Muscle of back (tissue), 3 donors: ENCODE measurements at regions not wholly inside any gene's neighbourhood (a gene's known extent, or its start where the extent isn't known, plus 50 kb on each side); places are given as distances from the start of the nearest gene placed in this dataset.

ENCODE experiments used
- DNase-seq, 3 donors: peaks; one replicate each; pipeline versions ENCODE4 v3.0.0 to v3.0.0-alpha.2; 2013

DNA sequence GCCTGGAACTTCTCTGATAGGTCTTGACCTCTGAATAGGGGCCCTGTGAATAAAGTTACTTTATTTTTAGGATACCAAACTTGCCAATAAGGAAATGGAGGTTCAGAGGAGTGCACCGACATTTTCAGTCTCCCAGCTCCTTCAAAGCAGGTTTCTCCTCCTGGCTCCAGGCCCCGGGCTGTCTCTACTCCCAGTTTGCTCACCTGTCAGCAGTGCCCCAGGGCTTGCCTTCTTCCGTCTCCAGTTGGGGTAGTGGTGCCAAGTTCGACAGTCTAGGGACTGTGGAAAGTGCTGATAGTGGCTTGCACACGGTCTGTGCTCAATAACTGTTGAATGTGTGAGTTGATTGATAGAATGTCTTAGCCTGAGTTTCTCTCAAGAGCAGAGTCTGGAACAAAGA is 149.2 kb downstream of the ACTL8 start:
- DNase-seq = no peak

GRCh38 chr1:17907999-17908398 is 152.9 kb downstream of the ACTL8 start:
- no peak for DNase-seq

DNA sequence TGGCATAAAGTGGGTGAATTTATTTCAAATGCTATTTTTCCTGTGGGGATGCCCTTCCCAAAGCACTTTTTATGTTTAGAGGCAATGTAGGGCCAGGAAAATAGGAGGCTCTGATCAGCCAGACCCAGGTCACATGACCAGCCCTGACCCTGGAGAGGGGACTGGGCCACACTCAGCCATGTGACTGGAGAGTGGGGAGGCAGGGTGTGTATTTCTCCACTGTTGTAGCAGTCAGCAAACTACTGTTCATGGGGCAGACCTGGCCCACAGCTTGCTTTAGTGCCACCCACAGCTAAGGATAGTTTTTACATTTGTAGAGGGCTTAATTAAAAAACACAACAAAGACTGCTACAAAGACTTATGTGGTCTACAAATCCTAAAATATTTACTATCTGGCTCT is 153.8 kb downstream of the ACTL8 start:
- no peak for DNase-seq

- DNase-seq = no peak
Observed at GRCh38 chr1:17909634-17910033, 154.5 kb downstream of the ACTL8 start.

- DNase-seq = no peak
Observed at GRCh38 chr1:17911791-17912190, 156.7 kb downstream of the ACTL8 start.

GRCh38 chr1:17912491-17912890 is 157.4 kb downstream of the ACTL8 start:
- no peak for DNase-seq

GRCh38 chr1:17913326-17914115 is 158.4 kb downstream of the ACTL8 start:
- DNase-seq = no peak

DNA sequence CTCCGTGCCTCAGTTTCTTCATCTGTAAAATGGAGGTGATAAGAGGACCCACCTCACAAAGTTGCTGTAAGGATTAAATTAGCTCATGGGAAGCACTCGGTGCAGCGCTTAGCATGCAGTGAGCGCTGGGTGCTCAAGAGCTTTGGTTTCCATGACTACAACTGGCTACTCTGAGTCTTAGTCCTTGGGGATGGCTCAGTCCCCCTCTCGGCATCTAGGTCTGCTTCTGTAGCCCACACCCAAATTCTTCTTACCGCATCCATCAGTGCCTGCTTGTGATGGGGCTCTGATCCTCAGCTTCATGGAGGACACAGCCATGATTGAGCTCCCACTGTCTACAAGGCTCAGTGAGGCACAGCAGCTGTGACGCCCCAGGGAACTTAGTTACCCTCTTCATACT is 159.0 kb downstream of the ACTL8 start:
- DNase-seq = no peak

DNA sequence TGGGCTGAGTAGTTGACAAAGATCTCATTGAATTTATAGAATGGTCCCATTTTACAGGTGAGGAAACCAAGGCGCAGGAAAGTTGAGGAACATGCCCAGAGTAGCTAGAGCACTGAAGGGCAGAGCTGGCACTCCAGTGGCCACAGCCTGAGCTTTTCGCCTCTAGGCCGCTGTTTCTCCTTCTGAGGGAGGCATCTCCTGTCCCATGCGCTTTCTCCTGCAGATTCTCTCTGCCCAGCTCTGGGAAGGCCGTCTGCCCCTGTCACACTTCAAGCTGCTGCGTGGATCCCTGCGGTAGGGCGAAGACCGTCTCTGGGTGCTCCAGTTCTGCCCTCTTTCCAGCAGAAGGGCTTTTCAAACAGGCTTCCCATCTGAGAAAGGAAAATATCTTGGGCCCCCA is 159.9 kb downstream of the ACTL8 start:
- DNase-seq = no peak

GRCh38 chr1:17915511-17916197 is 160.5 kb downstream of the ACTL8 start:
- no peak for DNase-seq

GRCh38 chr1:17916702-17917101 is 161.6 kb downstream of the ACTL8 start:
- DNase-seq = no peak

- DNase-seq = peak; percentile 25 to 68 (median 59)
Observed at GRCh38 chr1:17919525-17920439, 164.6 kb downstream of the ACTL8 start.

DNA sequence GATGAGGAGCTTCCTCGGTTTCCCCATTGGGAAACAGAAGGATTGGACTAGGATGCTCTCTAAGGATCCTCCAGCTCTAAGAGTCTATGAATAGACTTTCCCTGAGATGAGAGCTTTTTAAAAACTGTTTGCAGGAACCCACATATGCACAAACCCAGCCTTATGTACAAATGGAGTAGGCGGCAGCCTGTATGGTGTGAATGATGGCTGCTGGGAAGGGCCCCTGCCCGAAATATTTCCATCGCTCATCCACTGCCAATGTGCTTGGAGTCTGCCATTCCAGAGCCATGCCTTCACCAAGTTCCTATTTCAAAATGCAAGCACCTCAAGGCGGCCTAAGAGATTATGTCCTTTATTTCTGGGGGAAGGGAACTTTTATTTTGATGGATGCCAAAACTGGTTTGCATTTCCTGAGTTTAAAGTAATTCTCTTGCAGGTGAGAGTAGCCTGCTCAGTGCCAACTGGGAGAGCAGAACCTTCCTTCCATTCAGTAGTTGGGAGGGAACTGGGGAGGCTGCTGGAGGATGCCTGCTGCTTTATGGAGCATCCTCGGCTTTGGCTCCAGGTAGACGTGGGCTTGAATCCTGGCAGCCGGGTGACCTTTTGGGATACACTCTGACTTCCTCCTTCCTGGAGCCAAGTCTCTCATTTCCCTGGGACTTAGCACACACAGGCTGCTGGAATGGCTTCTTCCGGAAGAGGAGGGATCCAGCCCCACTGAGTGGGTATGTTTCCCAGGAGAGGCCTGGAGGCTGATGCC is 165.9 kb downstream of the ACTL8 start:
- DNase-seq = no peak

DNA sequence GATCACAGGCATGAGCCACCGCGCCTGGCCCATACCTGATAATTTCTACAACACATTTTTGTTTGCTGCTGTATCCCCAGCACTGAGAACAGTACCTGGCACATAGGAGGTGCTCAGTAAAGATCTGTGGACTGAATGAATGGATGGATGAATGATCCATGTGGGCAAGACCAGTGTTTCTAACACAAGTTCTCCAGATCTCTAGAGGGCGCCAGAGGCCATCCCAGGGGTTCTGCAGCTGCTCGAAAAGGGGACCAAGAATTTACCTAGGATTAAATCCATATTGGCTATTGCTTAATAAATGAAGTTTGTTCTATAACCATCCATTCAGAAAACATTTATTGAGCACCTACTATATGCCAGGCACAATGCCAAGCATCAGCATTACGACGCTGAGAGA is 167.7 kb downstream of the ACTL8 start:
- DNase-seq = peak in 2 of 3 donors; percentile 17 to 40

- no peak for DNase-seq
Observed at GRCh38 chr1:17923666-17924065, 168.5 kb downstream of the ACTL8 start.

GRCh38 chr1:17924578-17924977 is 169.4 kb downstream of the ACTL8 start:
- DNase-seq = no peak

GRCh38 chr1:17925290-17926237 is 170.4 kb downstream of the ACTL8 start:
- no peak for DNase-seq

GRCh38 chr1:17926906-17927305 is 171.8 kb downstream of the ACTL8 start:
- DNase-seq = no peak

- no peak for DNase-seq
Observed at GRCh38 chr1:17927952-17928351, 172.8 kb downstream of the ACTL8 start.

GRCh38 chr1:17929224-17929623 is 174.1 kb downstream of the ACTL8 start:
- no peak for DNase-seq
